ENCODE measurements at regions not wholly inside any gene's neighbourhood (a gene's known extent, or its start where the extent isn't known, plus 50 kb on each side); places are given as distances from the start of the nearest gene placed in this dataset.

DNA sequence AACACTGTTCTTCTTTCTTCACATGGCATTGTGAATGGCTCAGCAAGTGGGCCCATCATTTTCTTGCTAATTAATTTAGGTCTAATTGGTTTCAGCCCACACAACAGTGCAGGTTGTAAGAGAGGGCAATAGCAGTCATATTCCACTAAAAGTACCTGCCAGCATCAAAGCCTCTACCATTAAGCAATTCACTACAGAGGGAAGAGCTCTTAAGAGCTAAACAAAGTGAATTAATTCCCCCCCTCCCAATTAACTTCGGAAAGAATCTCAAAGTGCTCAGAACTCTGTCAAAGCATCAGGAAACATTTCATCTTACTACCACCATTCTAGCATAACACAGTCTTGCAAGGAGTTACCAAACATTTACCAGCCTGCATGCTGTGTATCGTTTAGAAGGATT, 133.9 kb upstream of the UBASH3B start:
- no peak for DNase-seq

DNA sequence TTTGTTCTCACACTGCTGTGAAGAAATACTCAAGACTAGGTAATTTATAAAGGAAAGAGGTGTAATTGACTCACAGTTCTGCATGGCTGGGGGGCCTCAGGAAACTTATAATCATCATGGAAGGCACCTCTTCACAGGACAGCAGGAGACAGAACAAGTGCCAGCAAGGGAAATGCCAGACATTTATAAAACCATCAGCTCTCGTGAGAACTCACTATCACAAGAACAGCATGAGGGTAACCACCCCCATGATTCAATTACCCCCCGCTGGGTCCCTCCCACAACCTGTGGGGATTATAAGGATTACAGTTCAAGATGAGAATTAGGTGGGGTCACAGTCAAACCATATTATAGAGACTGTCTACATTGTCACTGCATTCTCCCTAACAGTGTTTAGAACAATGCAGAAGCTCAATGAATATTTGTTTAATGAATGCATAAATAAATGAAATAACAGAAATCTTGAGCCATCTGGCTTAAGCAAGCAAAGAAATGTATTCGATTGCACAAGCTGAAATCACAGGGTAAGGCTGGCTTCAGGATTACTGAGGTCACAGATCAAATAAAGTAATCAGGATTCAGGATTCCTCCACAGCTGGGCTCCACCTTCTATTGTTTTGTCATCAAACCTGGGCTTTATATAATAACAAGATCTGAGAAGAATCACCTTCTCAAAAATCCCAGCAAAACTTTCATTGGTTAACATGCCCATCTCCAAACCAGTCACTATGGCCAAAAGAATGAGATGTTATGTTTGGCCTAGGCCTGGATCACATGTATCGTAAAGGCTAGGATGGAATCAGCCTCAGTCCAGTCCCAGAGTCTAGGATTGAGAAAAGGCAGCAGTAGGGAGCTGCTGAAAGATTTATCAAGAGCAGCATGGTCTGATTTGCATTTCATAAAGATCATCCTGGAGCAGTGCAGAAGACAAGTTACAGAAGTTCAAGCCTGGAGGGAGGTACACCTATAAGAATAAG, 137.8 kb upstream of the UBASH3B start:
- no peak for DNase-seq

- DNase-seq = no peak
These were observed 138.8 kb upstream of the UBASH3B start for GRCh38 chr11:122516686-122517085.

- no peak for DNase-seq
These were observed 141.5 kb upstream of the UBASH3B start for GRCh38 chr11:122513997-122514396.

DNA sequence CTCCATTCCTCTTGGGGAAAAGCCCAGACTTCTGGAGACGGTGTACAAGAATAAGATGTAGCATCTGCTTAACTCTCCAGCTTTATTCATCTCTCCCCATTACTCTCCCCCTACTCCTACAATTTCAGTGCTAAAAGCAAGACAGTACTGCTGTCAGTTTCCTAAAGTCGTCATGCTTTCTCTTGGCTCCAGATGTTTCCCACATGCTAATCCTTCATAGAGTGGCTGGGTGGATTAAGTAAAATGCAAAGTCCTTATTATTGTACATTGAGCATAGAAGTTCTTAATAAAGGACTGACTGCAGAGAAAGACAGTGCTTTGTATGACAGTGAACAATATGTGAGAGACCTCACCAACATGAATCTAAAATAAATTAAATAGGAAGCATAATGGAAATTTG, 142.2 kb upstream of the UBASH3B start:
- no peak for DNase-seq

DNA sequence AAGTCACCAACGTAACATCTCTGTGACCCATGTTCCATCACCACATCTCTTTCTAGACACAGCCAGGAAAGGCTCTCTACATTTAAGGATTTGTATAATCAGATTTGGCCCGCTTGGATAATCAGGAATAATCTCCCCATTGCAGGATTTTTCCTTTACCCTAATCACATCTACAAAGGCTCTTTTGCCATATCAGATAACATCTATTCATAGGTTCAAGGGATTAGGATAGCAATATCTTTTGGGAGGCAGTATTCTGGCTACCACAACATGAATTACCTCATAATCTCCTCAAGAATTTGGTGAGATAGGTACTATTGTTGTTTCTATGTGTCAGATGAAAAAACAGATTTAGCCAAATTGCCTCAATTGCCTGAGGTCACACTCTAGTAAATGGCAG, 142.8 kb upstream of the UBASH3B start:
- no peak for DNase-seq

DNA sequence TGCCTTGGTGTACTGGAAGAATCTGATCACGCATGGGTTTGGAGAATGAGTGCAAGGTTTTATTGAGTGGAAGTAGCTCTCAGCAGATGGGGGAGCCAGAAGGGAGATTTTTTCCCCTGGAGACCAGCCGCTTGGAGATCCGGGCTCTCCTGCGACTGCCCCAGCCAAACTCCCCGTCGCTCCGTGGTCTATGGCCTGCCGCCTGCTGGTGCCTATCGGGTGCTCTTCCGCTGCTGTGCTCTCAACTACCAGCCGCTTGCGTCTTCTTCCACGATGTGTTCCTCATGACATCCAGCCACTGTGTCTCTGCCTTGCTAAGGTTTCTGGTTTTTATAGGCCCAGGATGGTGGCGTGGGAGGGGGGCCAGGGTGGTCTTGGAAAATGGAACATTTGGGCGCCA, 145.6 kb upstream of the UBASH3B start:
- DNase-seq = no peak

DNA sequence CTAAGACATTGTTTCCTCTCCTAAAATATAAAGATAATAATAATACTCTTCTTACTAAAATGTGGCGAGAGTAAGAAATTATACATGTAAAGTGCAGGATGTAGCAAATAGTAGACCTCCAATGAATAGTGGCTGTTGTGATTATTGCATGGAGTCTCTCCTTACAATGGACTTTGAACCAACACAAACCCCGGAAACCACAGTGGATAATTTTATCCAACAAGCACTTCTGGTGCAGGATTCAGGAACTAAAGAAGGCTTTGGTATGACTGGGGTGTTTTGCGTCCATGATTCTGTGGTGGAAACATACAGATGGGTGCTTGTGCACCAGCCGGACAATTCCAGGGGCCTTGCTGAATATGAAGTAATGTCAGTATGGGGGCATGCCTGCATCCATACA, 146.4 kb upstream of the UBASH3B start:
- peak; percentile 23 to 49 for DNase-seq

GRCh38 chr11:122505304-122506006, 150.1 kb upstream of the UBASH3B start:
- DNase-seq = peak; percentile 69 to 83

DNA sequence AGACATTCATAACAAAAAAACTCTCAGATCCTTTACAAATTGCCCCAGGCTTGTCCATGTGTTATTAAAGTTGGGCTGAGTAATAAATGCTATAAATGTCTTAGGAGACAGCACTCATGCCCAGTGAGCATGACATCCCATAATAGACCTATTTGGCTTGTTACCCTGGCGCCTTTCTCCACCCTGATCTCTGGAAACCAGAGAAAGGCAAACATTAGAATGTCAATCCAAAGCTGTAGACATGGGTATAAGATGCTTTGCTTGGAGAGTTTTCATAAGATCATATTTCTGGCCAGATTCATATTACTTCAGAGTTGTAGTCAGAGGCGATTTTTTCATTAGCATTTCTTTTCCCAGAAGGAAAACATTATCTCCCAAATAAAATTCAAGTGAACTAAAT, 161.3 kb upstream of the UBASH3B start:
- no peak for DNase-seq

DNA sequence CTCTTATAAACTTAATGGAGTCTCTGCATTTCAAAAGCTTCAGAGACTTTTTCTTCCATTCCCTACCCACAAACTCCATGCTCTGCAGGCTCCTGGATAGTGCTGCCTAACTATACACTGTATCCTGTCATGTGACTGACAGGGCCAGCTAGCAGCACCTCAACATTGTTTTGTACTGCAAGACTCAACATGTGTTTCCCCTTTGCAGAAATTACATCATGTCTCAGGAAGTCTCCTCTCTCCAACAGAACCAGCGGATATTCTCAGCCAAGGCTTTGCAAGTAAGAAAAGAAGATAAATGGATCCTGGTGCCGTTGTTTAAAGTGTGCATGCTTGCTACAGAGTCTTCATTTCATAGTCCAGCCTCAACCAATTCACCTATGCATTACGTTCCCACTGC, 164.0 kb upstream of the UBASH3B start:
- DNase-seq = peak; percentile 88 to 93

DNA sequence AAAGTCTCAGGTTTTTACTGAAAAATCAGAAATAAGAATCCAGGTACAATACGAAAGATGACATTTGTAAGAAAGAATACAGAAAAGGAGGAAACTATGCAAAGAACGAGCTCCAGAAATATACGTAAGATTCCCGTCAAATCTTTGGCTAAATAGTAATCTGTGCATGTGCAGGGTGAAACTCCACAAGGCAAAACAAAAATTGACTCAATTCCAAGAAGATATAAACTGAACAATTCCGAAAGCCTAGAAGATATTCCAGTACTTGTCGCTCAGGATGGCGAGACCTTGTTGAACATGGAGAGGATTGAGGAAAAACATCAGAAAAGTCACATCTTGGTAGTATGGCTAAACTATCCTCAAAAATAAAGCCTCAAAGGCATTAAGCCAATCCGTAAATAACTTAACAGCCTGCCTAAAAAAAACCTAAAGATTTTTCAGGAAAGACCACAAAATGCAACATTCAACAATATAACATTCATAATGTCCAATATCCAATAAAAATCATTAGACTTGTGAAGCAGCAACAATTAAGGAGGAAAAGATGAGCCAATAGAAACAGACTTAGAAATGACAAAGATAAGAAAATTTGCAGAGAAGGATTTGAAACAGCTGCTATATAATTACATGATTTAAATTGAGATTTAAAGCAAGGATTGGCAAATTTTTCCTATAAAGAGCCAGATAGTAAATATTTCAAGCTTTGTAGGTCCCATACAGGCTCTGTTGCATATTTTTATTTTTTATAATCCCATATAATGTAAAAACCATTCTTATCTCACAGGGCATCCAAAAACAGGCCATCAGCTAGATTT, 166.4 kb upstream of the UBASH3B start:
- DNase-seq = no peak

GRCh38 chr11:122487669-122488068, 167.9 kb upstream of the UBASH3B start:
- no peak for DNase-seq

GRCh38 chr11:122486793-122487495, 168.6 kb upstream of the UBASH3B start:
- DNase-seq = peak; percentile 30 to 38

- peak; percentile 21 to 39 for DNase-seq
These were observed 176.5 kb upstream of the UBASH3B start for GRCh38 chr11:122478986-122479385.

- DNase-seq = no peak
These were observed 186.6 kb upstream of the UBASH3B start for GRCh38 chr11:122468965-122469364.

DNA sequence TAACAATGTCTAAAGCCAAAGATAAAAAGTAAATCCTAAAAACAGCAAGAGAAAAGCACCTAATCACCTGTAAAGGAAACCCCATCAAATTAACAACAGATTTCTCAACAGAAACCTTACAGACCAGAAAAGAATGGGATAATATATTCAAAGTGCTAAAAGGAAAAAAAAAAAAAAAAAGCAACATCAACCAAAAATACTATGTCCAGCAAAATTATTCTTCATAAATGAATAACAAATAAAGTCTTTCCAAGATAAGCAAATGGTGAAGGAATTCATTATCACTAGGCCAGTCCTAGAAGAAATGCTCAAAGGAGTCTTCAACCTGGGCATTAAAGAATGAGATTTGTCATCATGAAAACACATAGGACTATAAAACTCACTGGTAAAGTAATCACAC, 192.0 kb upstream of the UBASH3B start:
- no peak for DNase-seq

- no peak for DNase-seq
These were observed 196.5 kb upstream of the UBASH3B start for GRCh38 chr11:122459064-122459463.

DNA sequence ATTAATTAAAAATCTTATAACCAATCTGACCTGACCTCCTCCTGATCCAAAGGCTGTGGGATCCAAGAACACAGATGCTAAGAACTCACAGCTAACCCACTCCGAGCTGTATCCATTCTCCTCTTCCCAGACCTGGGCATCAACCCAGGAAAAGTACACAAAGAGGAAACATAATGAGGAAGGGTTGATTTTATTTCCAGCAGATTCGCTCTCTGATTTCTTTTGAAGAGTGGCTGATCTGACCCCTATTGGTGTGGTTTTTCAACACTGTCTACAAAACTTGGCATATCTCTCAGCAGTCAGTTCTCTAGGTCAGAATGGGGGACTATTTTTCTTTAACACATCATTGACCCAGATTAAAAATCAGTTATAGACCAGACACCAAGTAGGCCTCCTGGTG, 201.9 kb upstream of the UBASH3B start:
- no peak for DNase-seq

GRCh38 chr11:122451911-122452310, 203.6 kb upstream of the UBASH3B start:
- DNase-seq = no peak

DNA sequence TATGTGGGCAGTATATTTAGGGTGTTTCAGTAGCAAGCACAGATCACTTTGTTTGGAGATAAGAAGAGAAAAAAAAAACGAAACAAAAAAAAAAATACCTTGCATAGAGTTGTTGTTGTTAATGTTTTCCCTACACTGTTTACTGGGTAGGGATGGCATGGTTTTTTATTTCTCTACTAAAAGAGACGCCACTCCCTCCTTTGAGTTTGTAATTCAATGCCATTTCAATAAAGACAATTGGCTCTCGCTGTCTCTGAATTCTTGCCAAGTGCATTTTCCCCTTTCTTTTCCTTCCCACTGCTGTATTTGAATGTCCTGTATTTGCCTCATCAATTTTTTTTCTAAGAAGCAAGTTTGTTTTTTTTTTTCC, 213.9 kb upstream of the UBASH3B start:
- no peak for DNase-seq

DNA sequence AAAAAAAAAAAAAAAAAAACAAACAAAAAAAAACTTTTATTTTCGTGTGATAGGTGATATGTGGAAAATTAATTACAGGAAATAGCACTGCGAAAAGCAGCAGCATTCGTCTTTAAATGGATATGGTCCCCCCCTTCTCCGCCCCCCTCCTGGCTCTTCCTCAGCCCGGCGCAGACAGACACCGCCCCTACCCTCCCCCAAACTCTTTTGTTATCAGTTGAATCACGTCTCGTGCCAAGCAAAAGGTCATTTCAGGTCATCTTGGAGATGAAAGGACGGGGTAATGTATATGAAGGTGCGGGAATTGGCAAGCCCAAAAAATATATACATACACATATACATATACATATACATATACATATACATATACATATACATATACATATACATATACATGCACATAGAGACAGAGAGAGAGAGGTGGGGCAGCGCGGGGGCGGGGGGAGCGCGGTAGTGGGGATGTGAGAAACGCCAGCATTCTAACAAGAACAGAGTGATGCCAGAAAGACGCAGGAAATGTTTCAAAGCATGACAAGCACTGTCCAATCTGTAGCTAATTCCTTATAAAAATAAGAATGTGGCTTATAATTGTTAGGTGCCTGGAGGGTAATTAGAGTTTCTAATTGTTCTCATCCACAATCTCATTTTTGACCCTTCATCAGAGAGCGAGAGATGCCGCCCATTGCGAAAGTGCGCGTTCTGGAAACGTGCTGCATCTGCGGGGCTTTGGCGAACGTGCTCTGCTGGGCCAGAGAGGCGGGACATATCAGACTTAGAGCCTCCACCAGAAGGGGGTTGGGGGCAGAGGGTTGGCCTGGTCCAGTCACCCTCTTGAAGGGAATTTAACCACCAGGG, 214.5 kb upstream of the UBASH3B start:
- DNase-seq = no peak

Measured in Kasumi-1 (cell line).